ENCODE measurements at regions not wholly inside any gene's neighbourhood (a gene's known extent, or its start where the extent isn't known, plus 50 kb on each side); places are given as distances from the start of the nearest gene placed in this dataset.

DNA sequence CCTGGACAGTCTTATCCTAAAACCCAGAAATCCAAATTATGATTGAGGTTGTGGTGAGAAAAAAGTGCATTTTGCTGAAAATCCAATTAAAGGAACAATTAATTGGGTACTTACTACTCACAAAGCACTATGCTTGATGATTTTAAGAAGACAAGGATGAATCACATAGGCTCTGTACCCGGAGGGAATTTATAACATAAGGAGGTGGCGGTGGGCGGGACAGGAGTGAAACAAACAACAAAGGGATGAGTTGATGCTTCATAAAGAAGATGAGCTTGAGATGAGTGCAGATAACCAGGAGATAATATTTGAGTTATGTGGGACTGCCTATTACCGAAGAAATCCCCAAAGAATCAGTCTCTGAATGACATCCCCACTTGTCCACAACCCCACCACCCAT, 171.1 kb upstream of the FZD8 start:
- DNase-seq (ENCODE audit: low read depth in 1 of 2, low spot score in 1 of 2): no peak
- no peak overlapping the region for H3K4me3 ChIP-seq
- H3K9me3 ChIP-seq (ENCODE audit: low read depth): no peaks in the 10 kb centered on the region
- no peaks in the 10 kb centered on the region for H3K36me3 ChIP-seq
- no peaks in the 10 kb centered on the region for H3K27me3 ChIP-seq
- TF ChIP-seq, protein P1, sequence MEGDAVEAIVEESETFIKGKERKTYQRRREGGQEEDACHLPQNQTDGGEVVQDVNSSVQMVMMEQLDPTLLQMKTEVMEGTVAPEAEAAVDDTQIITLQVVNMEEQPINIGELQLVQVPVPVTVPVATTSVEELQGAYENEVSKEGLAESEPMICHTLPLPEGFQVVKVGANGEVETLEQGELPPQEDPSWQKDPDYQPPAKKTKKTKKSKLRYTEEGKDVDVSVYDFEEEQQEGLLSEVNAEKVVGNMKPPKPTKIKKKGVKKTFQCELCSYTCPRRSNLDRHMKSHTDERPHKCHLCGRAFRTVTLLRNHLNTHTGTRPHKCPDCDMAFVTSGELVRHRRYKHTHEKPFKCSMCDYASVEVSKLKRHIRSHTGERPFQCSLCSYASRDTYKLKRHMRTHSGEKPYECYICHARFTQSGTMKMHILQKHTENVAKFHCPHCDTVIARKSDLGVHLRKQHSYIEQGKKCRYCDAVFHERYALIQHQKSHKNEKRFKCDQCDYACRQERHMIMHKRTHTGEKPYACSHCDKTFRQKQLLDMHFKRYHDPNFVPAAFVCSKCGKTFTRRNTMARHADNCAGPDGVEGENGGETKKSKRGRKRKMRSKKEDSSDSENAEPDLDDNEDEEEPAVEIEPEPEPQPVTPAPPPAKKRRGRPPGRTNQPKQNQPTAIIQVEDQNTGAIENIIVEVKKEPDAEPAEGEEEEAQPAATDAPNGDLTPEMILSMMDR (IDR thresholded peaks at IDR 0.05; ENCODE audit: low read depth, low read length): no peak
- H3K27ac ChIP-seq: no peak overlapping the region
- no peaks in the 10 kb centered on the region for H3K4me1 ChIP-seq (ENCODE audit: low read depth)

- TF ChIP-seq, protein P1 (IDR thresholded peaks at IDR 0.05; ENCODE audit: low read depth, low read length): no peak
- H3K27ac ChIP-seq: no peak overlapping the region
- DNase-seq (ENCODE audit: low read depth in 1 of 2, low spot score in 1 of 2): no peak
- no peaks in the 10 kb centered on the region for H3K9me3 ChIP-seq (ENCODE audit: low read depth)
- H3K27me3 ChIP-seq: no peaks in the 10 kb centered on the region
- no peak overlapping the region for H3K4me3 ChIP-seq
- H3K4me1 ChIP-seq (ENCODE audit: low read depth): no peaks in the 10 kb centered on the region
- H3K36me3 ChIP-seq: no peaks in the 10 kb centered on the region
Measured at GRCh38 chr10:35808344-35808743, 166.2 kb upstream of the FZD8 start.

DNA sequence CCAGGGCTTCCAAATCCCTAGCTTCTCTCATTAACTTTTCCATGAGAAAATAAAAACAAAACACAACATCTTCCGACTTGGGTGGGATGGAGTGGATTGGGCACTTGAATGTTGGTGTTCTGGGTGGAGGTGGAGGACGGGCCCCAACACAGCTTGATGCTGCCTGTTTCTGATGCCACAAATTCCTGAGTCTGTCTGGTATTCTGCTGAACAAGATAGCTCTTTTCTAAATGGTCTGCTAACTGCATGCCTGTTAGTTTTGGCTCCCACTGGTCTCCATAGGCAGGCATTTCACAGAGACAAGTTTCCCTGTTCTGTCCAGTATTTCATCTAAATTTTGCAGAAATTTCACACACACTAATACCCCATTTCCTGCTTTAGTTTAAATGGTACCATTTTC, 160.9 kb upstream of the FZD8 start:
- Histone ChIP-seq H3K36me3 (no peaks in the 10 kb centered on the region), H3K4me1 (ENCODE audit: low read depth) (no peaks in the 10 kb centered on the region), H3K9me3 (ENCODE audit: low read depth) (no peaks in the 10 kb centered on the region), H3K27ac (no peak overlapping the region), H3K4me3 (no peak overlapping the region), H3K27me3 (no peaks in the 10 kb centered on the region)
- DNase-seq (ENCODE audit: low read depth in 1 of 2, low spot score in 1 of 2): no peak
- TF ChIP-seq, protein P1 (IDR thresholded peaks at IDR 0.05; ENCODE audit: low read depth, low read length): no peak

GRCh38 chr10:35797187-35797586, 155.1 kb upstream of the FZD8 start:
- Histone ChIP-seq H3K9me3 (ENCODE audit: low read depth) (no peaks in the 10 kb centered on the region), H3K4me3 (no peak overlapping the region), H3K27me3 (no peaks in the 10 kb centered on the region), H3K27ac (no peak overlapping the region), H3K4me1 (ENCODE audit: low read depth) (peaks cover 2% of the 10 kb centered on the region), H3K36me3 (no peaks in the 10 kb centered on the region)
- TF ChIP-seq, protein P1 (IDR thresholded peaks at IDR 0.05; ENCODE audit: low read depth, low read length): no peak
- DNase-seq (ENCODE audit: low read depth in 1 of 2, low spot score in 1 of 2): no peak

DNA sequence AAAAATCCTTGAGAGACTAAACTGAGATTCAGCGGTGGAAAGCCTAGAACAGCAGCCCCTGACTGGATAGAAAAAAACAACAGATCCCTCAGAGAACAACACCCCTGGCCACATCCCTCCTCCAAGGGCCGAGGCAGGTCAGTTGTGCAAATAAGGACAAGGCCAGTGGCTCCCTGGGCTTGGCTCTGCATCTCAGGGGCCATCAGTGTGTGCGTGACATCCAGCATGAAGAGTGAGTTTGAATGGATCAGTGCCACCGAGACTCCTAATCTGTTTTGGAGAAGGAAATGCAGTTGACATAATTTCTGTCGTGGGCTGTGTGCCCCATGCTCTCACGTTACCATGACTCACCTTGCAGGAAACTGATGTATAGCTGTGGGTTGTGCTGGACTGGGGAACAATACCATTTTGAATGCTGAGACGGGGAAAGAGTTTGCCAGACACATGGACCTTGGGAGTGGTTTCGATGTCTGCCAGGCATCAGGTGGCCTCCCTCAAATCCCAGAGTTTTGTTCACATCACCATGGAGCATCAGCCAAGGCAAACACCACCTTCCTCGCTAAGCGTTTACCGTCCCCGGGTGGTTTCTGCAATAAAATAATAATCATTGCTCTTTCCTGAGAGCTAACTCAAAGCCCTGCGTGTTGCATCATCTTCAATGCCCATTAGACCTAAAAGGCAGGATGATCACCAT, 153.2 kb upstream of the FZD8 start:
- Histone ChIP-seq H3K27ac (no peak overlapping the region), H3K27me3 (no peaks in the 10 kb centered on the region), H3K4me3 (no peak overlapping the region), H3K9me3 (ENCODE audit: low read depth) (no peaks in the 10 kb centered on the region), H3K4me1 (ENCODE audit: low read depth) (peaks cover 20% of the 10 kb centered on the region), H3K36me3 (no peaks in the 10 kb centered on the region)
- TF ChIP-seq, protein P1 (IDR thresholded peaks at IDR 0.05; ENCODE audit: low read depth, low read length): no peak
- DNase-seq (ENCODE audit: low read depth in 1 of 2, low spot score in 1 of 2): peak in 1 of 2 donors; percentile 19
